MCF 10A (cell line): ENCODE measurements at regions not wholly inside any gene's neighbourhood (a gene's known extent, or its start where the extent isn't known, plus 50 kb on each side); places are given as distances from the start of the nearest gene placed in this dataset.
A peak's percentile ranks its signal among the peaks of the same experiment; 100 is the strongest.

Experiments
- BruUV-seq: library from RNA; stranded (reverse); fragments of 400-500 nt; replicated peaks from 2 replicates; lab custom pipeline; 2021; lab: Mats Ljungman, UMichigan
- CTCF ChIA-PET: fragments of 300-600 bp; sonication (Branson Sonifier 250); formaldehyde crosslinking; extraction: SDS; loops from one replicate; lab custom pipeline; 2021; ENCODE audit warnings: antibody characterized with exemption, inconsistent platforms; lab: Yijun Ruan, JAX
- POLR2A ChIA-PET: fragments of 300-600, 350-650 bp; sonication (Branson Sonifier 250); formaldehyde crosslinking; extraction: SDS; loops from one replicate; lab custom pipeline; 2020; ENCODE audit warnings: antibody characterized with exemption, inconsistent platforms; lab: Yijun Ruan, JAX
- DNase-seq: peaks from one replicate; pipeline ENCODE4 v3.0.0-alpha.2; 2018; ENCODE audit not compliant: unreplicated experiment
- H3K27ac Mint-ChIP-seq: one replicate; pipeline ENCODE4 v1.8.0; 2022; ENCODE audit warnings: mild to moderate bottlenecking, low read depth, mixed read lengths; ENCODE audit not compliant: unreplicated experiment
- H3K27me3 Mint-ChIP-seq: one replicate; pipeline ENCODE4 v1.8.0; 2022; ENCODE audit warnings: mixed read lengths; ENCODE audit not compliant: insufficient read depth, unreplicated experiment
- H3K36me3 Mint-ChIP-seq: one replicate; pipeline ENCODE4 v1.8.0; 2022; ENCODE audit warnings: mild to moderate bottlenecking, moderate library complexity, mixed read lengths; ENCODE audit not compliant: insufficient read depth, unreplicated experiment
- H3K4me1 Mint-ChIP-seq: one replicate; pipeline ENCODE4 v1.8.0; 2022; ENCODE audit warnings: mixed read lengths; ENCODE audit not compliant: insufficient read depth, unreplicated experiment
- H3K4me3 Mint-ChIP-seq: one replicate; pipeline ENCODE4 v1.8.0; 2022; ENCODE audit warnings: mild to moderate bottlenecking, moderate library complexity, mixed read lengths; ENCODE audit not compliant: unreplicated experiment
- H3K9me3 Mint-ChIP-seq: one replicate; pipeline ENCODE4 v1.8.0; 2022; ENCODE audit warnings: mixed read lengths; ENCODE audit not compliant: unreplicated experiment
- CTCF ChIP-seq: fragments of 200-600 bp; IDR thresholded peaks from one replicate; pipeline ENCODE4 v1.8.0; 2022; ENCODE audit warnings: antibody characterized with exemption, mild to moderate bottlenecking; ENCODE audit not compliant: unreplicated experiment
- intact Hi-C: fragments of 100-400 bp; cut with micrococcal nuclease; formaldehyde crosslinking; loops from 2 replicates; pipeline ENCODE4 v1.14.1; 2022

GRCh38 chr1:209277662-209278061 is 305.9 kb upstream of the CAMK1G start:
- no peaks in the 10 kb centered on the region for H3K36me3 Mint-ChIP-seq
- H3K4me3 Mint-ChIP-seq = no peak overlapping the region
- H3K9me3 Mint-ChIP-seq = peaks cover 14% of the 10 kb centered on the region
- BruUV-seq = no TSS peak
- no peaks in the 10 kb centered on the region for H3K27me3 Mint-ChIP-seq
- no peak for TF ChIP-seq CTCF
- ChIA-PET POLR2A (interaction anchor here (0.6 to 2.7 kb wide), 4 partner anchors 11 to 129 kb away, joined by 3 to 11 read pairs (median 3); no protein-coding TSS in a partner anchor), CTCF (interaction anchor here (0.7 to 1.5 kb wide), 5 partner anchors 57 to 544 kb away, joined by 3 to 8 read pairs (median 3); no protein-coding TSS in a partner anchor)
- no peaks in the 10 kb centered on the region for H3K4me1 Mint-ChIP-seq
- H3K27ac Mint-ChIP-seq = no peak overlapping the region
- intact Hi-C loops = no loop called here
- DNase-seq = no peak

GRCh38 chr1:209291715-209292114 is 291.8 kb upstream of the CAMK1G start:
- intact Hi-C loops = no loop called here
- H3K9me3 Mint-ChIP-seq = no peaks in the 10 kb centered on the region
- no TSS peak for BruUV-seq
- CTCF ChIA-PET = interaction anchor here (0.7 to 1.1 kb wide), 4 partner anchors 33 to 756 kb away, joined by 3 read pairs; no protein-coding TSS in a partner anchor
- no peaks in the 10 kb centered on the region for H3K4me1 Mint-ChIP-seq
- no peak overlapping the region for H3K4me3 Mint-ChIP-seq
- no peaks in the 10 kb centered on the region for H3K27me3 Mint-ChIP-seq
- DNase-seq = no peak
- TF ChIP-seq CTCF = no peak
- no peaks in the 10 kb centered on the region for H3K36me3 Mint-ChIP-seq
- H3K27ac Mint-ChIP-seq = no peak overlapping the region
- POLR2A ChIA-PET = interaction anchor here (0.5 to 1.4 kb wide), 3 partner anchors 9 to 107 kb away, joined by 3 to 4 read pairs (median 3); no protein-coding TSS in a partner anchor

- intact Hi-C loops = no loop called here
- no peaks in the 10 kb centered on the region for H3K4me1 Mint-ChIP-seq
- no peak overlapping the region for H3K4me3 Mint-ChIP-seq
- ChIA-PET CTCF (interaction anchor here (0.7 to 5.8 kb wide), 2 partner anchors 54 to 143 kb away, joined by 5 to 25 read pairs; no protein-coding TSS in a partner anchor), POLR2A (interaction anchor here (1.4 kb wide), 1 partner anchor 16 kb away, joined by 3 read pairs; no protein-coding TSS in a partner anchor)
- BruUV-seq = no TSS peak
- H3K27ac Mint-ChIP-seq = no peak overlapping the region
- TF ChIP-seq CTCF = no peak
- no peaks in the 10 kb centered on the region for H3K9me3 Mint-ChIP-seq
- H3K27me3 Mint-ChIP-seq = peaks cover 50% of the 10 kb centered on the region
- H3K36me3 Mint-ChIP-seq = no peaks in the 10 kb centered on the region
- peak; percentile 14 for DNase-seq
These were observed 280.5 kb upstream of the CAMK1G start for GRCh38 chr1:209302779-209303568.

GRCh38 chr1:209304166-209304565 is 279.3 kb upstream of the CAMK1G start:
- H3K36me3 Mint-ChIP-seq = no peaks in the 10 kb centered on the region
- no TSS peak for BruUV-seq
- intact Hi-C loops = no loop called here
- no peak for DNase-seq
- H3K9me3 Mint-ChIP-seq = no peaks in the 10 kb centered on the region
- H3K4me3 Mint-ChIP-seq = no peak overlapping the region
- H3K4me1 Mint-ChIP-seq = no peaks in the 10 kb centered on the region
- TF ChIP-seq CTCF = no peak
- CTCF ChIA-PET = interaction anchor here (0.6 to 5.8 kb wide), 2 partner anchors 56 to 72 kb away, joined by 3 to 25 read pairs; no protein-coding TSS in a partner anchor
- H3K27ac Mint-ChIP-seq = no peak overlapping the region
- POLR2A ChIA-PET = interaction anchor here (0.9 to 2.3 kb wide), 6 partner anchors 12 to 129 kb away, joined by 3 to 8 read pairs (median 4); no protein-coding TSS in a partner anchor
- peaks cover 53% of the 10 kb centered on the region for H3K27me3 Mint-ChIP-seq
